Neural progenitor cell (in vitro differentiated cells): ENCODE measurements at regions not wholly inside any gene's neighbourhood (a gene's known extent, or its start where the extent isn't known, plus 50 kb on each side); places are given as distances from the start of the nearest gene placed in this dataset.

ENCODE experiments used
- DNase-seq: peaks from one replicate; pipeline ENCODE4 v3.0.0-alpha.2; 2016; ENCODE audit warnings: low spot score
- H2AFZ ChIP-seq: fragments of 200-600 bp; sonication (generic); replicated peaks from 2 replicates; pipeline ENCODE4 v1.6.1; 2016; ENCODE audit warnings: antibody characterized with exemption
- H3F3A ChIP-seq: fragments of 200-600 bp; sonication (generic); 2 replicates; pipeline ENCODE4 v1.6.1; 2016; ENCODE audit warnings: antibody characterized with exemption, low read depth
- H3K27ac ChIP-seq: fragments of 200-600 bp; sonication (generic); 2 replicates; pipeline ENCODE4 v1.5.1; 2016; ENCODE audit warnings: mild to moderate bottlenecking
- H3K27me3 ChIP-seq: fragments of 200-600 bp; sonication (generic); 2 replicates; pipeline ENCODE4 v1.6.1; 2016; ENCODE audit warnings: mild to moderate bottlenecking, moderate library complexity
- H3K36me3 ChIP-seq: fragments of 200-600 bp; sonication (generic); 2 replicates; pipeline ENCODE4 v1.5.1; 2016
- H3K4me1 ChIP-seq: fragments of 200-600 bp; sonication (generic); 2 replicates; pipeline ENCODE4 v1.6.1; 2016; ENCODE audit warnings: mixed run types
- H3K4me2 ChIP-seq: fragments of 200-600 bp; sonication (generic); 2 replicates; pipeline ENCODE4 v1.6.1; 2016
- H3K4me3 ChIP-seq: fragments of 200-600 bp; sonication (generic); 2 replicates; pipeline ENCODE4 v1.5.1; 2016
- H3K79me2 ChIP-seq: fragments of 200-600 bp; sonication (generic); 2 replicates; pipeline ENCODE4 v1.6.1; 2016; ENCODE audit warnings: low read depth
- H3K9ac ChIP-seq: fragments of 200-600 bp; sonication (generic); 2 replicates; pipeline ENCODE4 v1.6.1; 2016
- H3K9me3 ChIP-seq: fragments of 200-600 bp; sonication (generic); 2 replicates; pipeline ENCODE4 v1.5.1; 2016; ENCODE audit warnings: low read depth
- H4K20me1 ChIP-seq: fragments of 200-600 bp; sonication (generic); 2 replicates; pipeline ENCODE4 v1.6.1; 2016; ENCODE audit warnings: low read depth
- H3K27ac Mint-ChIP-seq: 3 replicates; pipeline ENCODE4 v1.8.0; 2021; ENCODE audit warnings: mixed read lengths
- H3K27me3 Mint-ChIP-seq: 2 replicates; pipeline ENCODE4 v1.8.0; 2022; ENCODE audit warnings: low read depth, mild to moderate bottlenecking, inconsistent platforms, moderate library complexity, mixed read lengths; ENCODE audit not compliant: insufficient read depth
- H3K36me3 Mint-ChIP-seq: 3 replicates; pipeline ENCODE4 v1.8.0; 2021; ENCODE audit warnings: mixed read lengths
- H3K4me1 Mint-ChIP-seq: 3 replicates; pipeline ENCODE4 v1.8.0; 2021; ENCODE audit warnings: mixed read lengths
- H3K4me3 Mint-ChIP-seq: 3 replicates; pipeline ENCODE4 v1.8.0; 2021; ENCODE audit warnings: mild to moderate bottlenecking, moderate library complexity, mixed read lengths
- H3K9me3 Mint-ChIP-seq: 3 replicates; pipeline ENCODE4 v1.8.0; 2020; ENCODE audit warnings: mixed read lengths
- EZH2 ChIP-seq: fragments of 200-600 bp; sonication (generic); IDR thresholded peaks from 2 replicates; pipeline ENCODE4 v1.6.1; 2017; ENCODE audit warnings: antibody characterized with exemption, mild to moderate bottlenecking, moderate library complexity
- EZH2phosphoT487 ChIP-seq: fragments of 200-600 bp; sonication (generic); IDR thresholded peaks from 2 replicates; pipeline ENCODE4 v1.6.1; 2017; ENCODE audit warnings: antibody characterized with exemption
- TF ChIP-seq, protein P1 (sequence below): fragments of 200-600 bp; sonication (generic); IDR thresholded peaks from 2 replicates; pipeline ENCODE4 v1.5.1; 2017; ENCODE audit warnings: antibody characterized with exemption, mild to moderate bottlenecking

DNA sequence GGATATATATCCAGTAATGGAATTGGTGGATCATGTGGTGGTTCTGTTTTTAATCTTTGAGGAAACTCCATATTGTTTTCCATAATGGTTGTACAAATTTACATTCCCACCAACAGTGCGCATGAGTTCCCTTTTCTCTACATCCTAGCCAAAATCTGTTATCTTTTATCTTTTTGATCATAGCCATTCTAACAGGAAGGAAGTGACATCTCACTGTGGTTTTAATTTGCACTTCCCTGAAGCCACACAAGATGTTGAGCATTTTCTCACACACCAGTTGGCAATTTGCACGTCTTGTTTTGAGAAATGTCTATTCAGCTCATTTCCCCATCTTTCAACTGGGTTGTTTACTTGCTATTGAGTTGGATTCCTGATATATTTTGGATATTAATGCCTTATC lies 194.9 kb downstream of the CBLL2 start:
- TF ChIP-seq EZH2phosphoT487 (no peak), EZH2 (no peak)
- TF ChIP-seq, protein P1, sequence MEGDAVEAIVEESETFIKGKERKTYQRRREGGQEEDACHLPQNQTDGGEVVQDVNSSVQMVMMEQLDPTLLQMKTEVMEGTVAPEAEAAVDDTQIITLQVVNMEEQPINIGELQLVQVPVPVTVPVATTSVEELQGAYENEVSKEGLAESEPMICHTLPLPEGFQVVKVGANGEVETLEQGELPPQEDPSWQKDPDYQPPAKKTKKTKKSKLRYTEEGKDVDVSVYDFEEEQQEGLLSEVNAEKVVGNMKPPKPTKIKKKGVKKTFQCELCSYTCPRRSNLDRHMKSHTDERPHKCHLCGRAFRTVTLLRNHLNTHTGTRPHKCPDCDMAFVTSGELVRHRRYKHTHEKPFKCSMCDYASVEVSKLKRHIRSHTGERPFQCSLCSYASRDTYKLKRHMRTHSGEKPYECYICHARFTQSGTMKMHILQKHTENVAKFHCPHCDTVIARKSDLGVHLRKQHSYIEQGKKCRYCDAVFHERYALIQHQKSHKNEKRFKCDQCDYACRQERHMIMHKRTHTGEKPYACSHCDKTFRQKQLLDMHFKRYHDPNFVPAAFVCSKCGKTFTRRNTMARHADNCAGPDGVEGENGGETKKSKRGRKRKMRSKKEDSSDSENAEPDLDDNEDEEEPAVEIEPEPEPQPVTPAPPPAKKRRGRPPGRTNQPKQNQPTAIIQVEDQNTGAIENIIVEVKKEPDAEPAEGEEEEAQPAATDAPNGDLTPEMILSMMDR = no peak
- Mint-ChIP-seq H3K9me3 (no peaks in the 10 kb centered on the region), H3K4me3 (no peak overlapping the region), H3K36me3 (no peaks in the 10 kb centered on the region), H3K27me3 (peaks cover 2% of the 10 kb centered on the region), H3K27ac (no peak overlapping the region), H3K4me1 (peaks cover 2% of the 10 kb centered on the region)
- Histone ChIP-seq H4K20me1 (no peaks in the 10 kb centered on the region), H3K9me3 (peaks cover 6% of the 10 kb centered on the region), H3K4me1 (no peaks in the 10 kb centered on the region), H3K27ac (no peak overlapping the region), H3K79me2 (no peaks in the 10 kb centered on the region), H3K27me3 (no peaks in the 10 kb centered on the region), H3K4me3 (no peak overlapping the region), H3K9ac (no peak overlapping the region), H3K4me2 (no peak overlapping the region), H2AFZ (no peak overlapping the region), H3K36me3 (no peaks in the 10 kb centered on the region), H3F3A (no peaks in the 10 kb centered on the region)
- DNase-seq = no peak

DNA sequence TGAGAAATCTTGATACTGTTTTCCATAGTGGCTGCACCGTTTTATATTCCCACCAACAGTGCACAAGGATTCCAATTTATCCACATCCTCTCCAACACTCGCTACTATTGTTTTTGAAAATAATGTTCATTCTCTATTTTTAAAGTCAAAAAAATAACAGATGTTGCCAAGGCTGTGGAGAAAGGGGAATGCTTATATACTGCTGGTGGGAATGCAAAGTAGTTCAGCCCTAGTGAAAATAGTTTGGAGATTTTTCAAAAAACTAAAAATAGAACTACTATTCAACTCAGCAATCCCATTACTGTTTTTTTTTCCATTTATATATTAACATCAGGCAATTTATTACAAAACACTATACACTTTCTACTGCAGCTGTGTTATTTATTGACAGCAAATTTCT lies 208.7 kb downstream of the CBLL2 start:
- no peak for DNase-seq
- no peaks in the 10 kb centered on the region for H3K27me3 Mint-ChIP-seq
- H3K9me3 ChIP-seq = peaks cover 12% of the 10 kb centered on the region
- H3K9ac ChIP-seq = no peak overlapping the region
- H3K4me1 ChIP-seq = no peaks in the 10 kb centered on the region
- no peak overlapping the region for H3K27ac ChIP-seq
- H3K27ac Mint-ChIP-seq = no peak overlapping the region
- H3K4me3 Mint-ChIP-seq = no peak overlapping the region
- H3K36me3 Mint-ChIP-seq = no peaks in the 10 kb centered on the region
- H3K9me3 Mint-ChIP-seq = peaks cover 14% of the 10 kb centered on the region
- H4K20me1 ChIP-seq = no peaks in the 10 kb centered on the region
- no peak overlapping the region for H3K4me2 ChIP-seq
- no peaks in the 10 kb centered on the region for H3K4me1 Mint-ChIP-seq
- no peak overlapping the region for H3K4me3 ChIP-seq
- H2AFZ ChIP-seq = no peak overlapping the region
- H3K36me3 ChIP-seq = no peaks in the 10 kb centered on the region
- no peaks in the 10 kb centered on the region for H3K79me2 ChIP-seq
- H3F3A ChIP-seq = no peaks in the 10 kb centered on the region
- H3K27me3 ChIP-seq = no peaks in the 10 kb centered on the region
- TF ChIP-seq EZH2phosphoT487 (no peak), EZH2 (no peak)
- TF ChIP-seq, protein P1 = no peak

DNA sequence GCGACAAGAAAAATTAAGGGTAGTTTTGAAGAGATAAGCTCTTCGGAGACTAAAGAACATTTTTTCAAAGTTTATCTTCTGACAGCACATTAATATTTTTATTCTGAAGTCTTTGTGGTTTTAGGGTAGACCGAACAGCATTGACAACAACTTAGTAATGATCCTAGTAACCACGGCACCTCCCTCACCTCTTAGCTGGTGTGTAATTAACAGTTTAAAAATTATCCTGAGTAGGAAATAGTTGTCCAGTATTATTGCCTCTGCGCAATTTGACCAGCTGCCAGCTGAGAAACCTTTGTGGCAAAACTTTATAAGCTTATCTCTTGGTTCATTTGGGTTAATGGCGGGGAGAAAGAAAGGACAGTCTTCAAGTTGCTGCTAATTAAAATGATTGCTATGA lies 213.6 kb downstream of the CBLL2 start:
- no peak for DNase-seq
- Histone ChIP-seq H3K27me3 (no peaks in the 10 kb centered on the region), H3K9me3 (no peaks in the 10 kb centered on the region), H3K4me1 (no peaks in the 10 kb centered on the region), H4K20me1 (no peaks in the 10 kb centered on the region), H3K9ac (no peak overlapping the region), H3F3A (no peaks in the 10 kb centered on the region), H3K36me3 (no peaks in the 10 kb centered on the region), H3K27ac (no peak overlapping the region), H3K4me2 (no peak overlapping the region), H2AFZ (no peak overlapping the region), H3K4me3 (no peak overlapping the region), H3K79me2 (no peaks in the 10 kb centered on the region)
- Mint-ChIP-seq H3K27me3 (no peaks in the 10 kb centered on the region), H3K36me3 (no peaks in the 10 kb centered on the region), H3K9me3 (no peaks in the 10 kb centered on the region), H3K4me3 (no peak overlapping the region), H3K4me1 (no peaks in the 10 kb centered on the region), H3K27ac (no peak overlapping the region)
- TF ChIP-seq EZH2 (no peak), EZH2phosphoT487 (no peak)
- TF ChIP-seq, protein P1 = no peak

DNA sequence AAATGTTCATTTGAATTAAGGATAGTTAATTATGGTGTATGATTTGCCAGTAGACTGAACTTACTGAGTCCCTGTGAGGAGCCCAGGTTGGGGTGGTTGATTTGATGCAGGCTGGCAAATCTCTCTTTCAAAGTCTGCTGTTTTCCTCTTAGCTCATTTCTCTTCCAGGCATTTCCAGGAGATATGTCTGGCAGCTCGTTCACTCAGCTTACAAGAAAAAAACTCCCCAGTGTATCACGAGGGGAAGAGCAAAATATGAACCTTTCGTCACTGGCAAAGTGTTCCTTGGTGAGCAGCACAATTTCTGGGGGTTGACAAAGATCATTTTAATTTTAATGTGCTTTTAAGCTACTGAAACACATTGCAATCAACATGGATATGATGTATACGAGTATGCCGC lies 244.2 kb downstream of the CBLL2 start:
- no peaks in the 10 kb centered on the region for H3K4me1 ChIP-seq
- H3K79me2 ChIP-seq = no peaks in the 10 kb centered on the region
- H3K27ac ChIP-seq = no peak overlapping the region
- no peak for TF ChIP-seq EZH2phosphoT487
- no peak for TF ChIP-seq EZH2
- TF ChIP-seq, protein P1 = no peak
- H2AFZ ChIP-seq = no peak overlapping the region
- H3K9ac ChIP-seq = no peak overlapping the region
- H3K36me3 ChIP-seq = no peaks in the 10 kb centered on the region
- no peak for DNase-seq
- no peak overlapping the region for H3K4me2 ChIP-seq
- no peak overlapping the region for H3K27ac Mint-ChIP-seq
- H3K9me3 Mint-ChIP-seq = no peaks in the 10 kb centered on the region
- peaks cover 7% of the 10 kb centered on the region for H3K9me3 ChIP-seq
- no peaks in the 10 kb centered on the region for H3F3A ChIP-seq
- H3K4me1 Mint-ChIP-seq = no peaks in the 10 kb centered on the region
- peaks cover 2% of the 10 kb centered on the region for H3K27me3 Mint-ChIP-seq
- no peaks in the 10 kb centered on the region for H4K20me1 ChIP-seq
- no peak overlapping the region for H3K4me3 Mint-ChIP-seq
- no peaks in the 10 kb centered on the region for H3K27me3 ChIP-seq
- H3K4me3 ChIP-seq = no peak overlapping the region
- no peaks in the 10 kb centered on the region for H3K36me3 Mint-ChIP-seq
